GM18505 (cell line): ENCODE measurements at regions not wholly inside any gene's neighbourhood (a gene's known extent, or its start where the extent isn't known, plus 50 kb on each side); places are given as distances from the start of the nearest gene placed in this dataset.

Source experiments
- ATAC-seq: cut with Tn5 transposase; IDR thresholded peaks from one replicate; pipeline ENCODE4 v1.9.1; 2021; ENCODE audit not compliant: unreplicated experiment
- POLR2A ChIP-seq: IDR thresholded peaks from 4 replicates; pipeline ENCODE4 v1.6.1; 2011; ENCODE audit warnings: borderline replicate concordance; ENCODE audit not compliant: insufficient read depth, insufficient read length; ENCODE audit errors: extremely low read depth

- no peak for ATAC-seq
- no peak for TF ChIP-seq POLR2A
Measured at GRCh38 chr12:130281153-130281799, 56.4 kb upstream of the PIWIL1 start.

- no peak for ATAC-seq
- TF ChIP-seq POLR2A: no peak
Measured at GRCh38 chr12:130286041-130286440, 51.6 kb upstream of the PIWIL1 start.

- TF ChIP-seq POLR2A: no peak
- no peak for ATAC-seq
Measured at GRCh38 chr12:130286741-130287440, 50.8 kb upstream of the PIWIL1 start.
